ENCODE measurements at regions not wholly inside any gene's neighbourhood (a gene's known extent, or its start where the extent isn't known, plus 50 kb on each side); places are given as distances from the start of the nearest gene placed in this dataset.

DNA sequence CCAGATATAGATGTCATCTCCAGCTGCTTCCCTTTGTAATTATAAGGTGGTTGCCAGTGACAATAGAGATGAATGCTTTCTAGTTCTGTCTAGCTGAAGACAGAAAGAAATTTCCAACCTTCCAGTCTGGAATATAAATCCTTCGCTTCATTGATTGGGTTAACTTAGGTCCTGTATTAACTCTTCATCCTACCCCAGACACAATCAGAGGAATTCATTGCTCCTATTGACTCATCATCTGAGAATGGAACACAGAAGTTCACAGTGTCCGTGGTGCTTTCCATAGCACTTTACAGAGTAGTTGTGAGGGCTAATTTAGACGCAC is 241.4 kb downstream of the NFKBIZ start:
- Histone ChIP-seq H3K27ac (ENCODE audit: control insufficient read depth, insufficient read depth) (no peak overlapping the region), H4K20me1 (ENCODE audit: control insufficient read depth, insufficient read depth) (no peaks in the 10 kb centered on the region), H3K9me3 (replicated peaks; ENCODE audit: control insufficient read depth, insufficient read depth, low read length) (no peaks in the 10 kb centered on the region; the same call in 2 of the 3 replicates), H3K36me3 (ENCODE audit: control insufficient read depth in 2 of 2, insufficient read depth in 2 of 2, low read length in 1 of 2) (no peaks in the 10 kb centered on the region), H3K9ac (ENCODE audit: control insufficient read depth, insufficient read depth, low read length) (no peak overlapping the region), H2AFZ (ENCODE audit: control insufficient read depth, low read depth, low read length) (no peak overlapping the region), H3K4me2 (ENCODE audit: control insufficient read depth, insufficient read depth) (no peak overlapping the region), H3K27me3 (replicated peaks in 1 of 2; ENCODE audit: control insufficient read depth in 2 of 2, insufficient read depth in 2 of 2, low read length in 1 of 2) (no peaks in the 10 kb centered on the region), H3K4me3 (no peak overlapping the region), H3K79me2 (ENCODE audit: control insufficient read depth, insufficient read depth, low read length) (no peaks in the 10 kb centered on the region), H3K4me1 (ENCODE audit: control insufficient read depth, insufficient read depth, low read length) (no peaks in the 10 kb centered on the region)
- FAIRE-seq, result no peak
- in situ Hi-C loops (cut with MboI) (no loop called here), intact Hi-C loops (cut with micrococcal nuclease; ENCODE audit: unreplicated experiment) (no loop called here)
- POLR2A ChIA-PET, result no interaction called here
- SMC1A ChIA-PET (ENCODE audit: uncharacterized antibody, unreplicated experiment), result interaction anchor here (1.2 kb wide), 1 partner anchor 12 kb away, joined by 3 read pairs; no protein-coding TSS in a partner anchor
- TF ChIP-seq STAT1 (conservative IDR thresholded peaks at IDR 0.05) (no peak), FOS (IDR thresholded peaks at IDR 0.05; ENCODE audit: borderline replicate concordance, extremely low read depth, insufficient read length) (no peak), ZNF207 (IDR thresholded peaks at IDR 0.05; ENCODE audit: borderline replicate concordance) (no peak), HDAC6 (IDR thresholded peaks at IDR 0.05; ENCODE audit: unreplicated experiment) (no peak)
- CTCF ChIA-PET, result no interaction called here
- BruUV-seq (replicated peaks), result no TSS peak
- no peak for DNase-seq (ENCODE audit: low read depth, low spot score)
- ATAC-seq, result no peak
- 89% methylated on average over 3 of the region's 3 CpGs for WGBS (ENCODE audit: insufficient coverage, insufficient replicate concordance, low lambda C conversion rate, missing lambda C conversion rate)
- RAD21 ChIA-PET (ENCODE audit: unreplicated experiment), result interaction anchor here (1.0 kb wide), 1 partner anchor 52 kb away, joined by 3 read pairs; no protein-coding TSS in a partner anchor

DNA sequence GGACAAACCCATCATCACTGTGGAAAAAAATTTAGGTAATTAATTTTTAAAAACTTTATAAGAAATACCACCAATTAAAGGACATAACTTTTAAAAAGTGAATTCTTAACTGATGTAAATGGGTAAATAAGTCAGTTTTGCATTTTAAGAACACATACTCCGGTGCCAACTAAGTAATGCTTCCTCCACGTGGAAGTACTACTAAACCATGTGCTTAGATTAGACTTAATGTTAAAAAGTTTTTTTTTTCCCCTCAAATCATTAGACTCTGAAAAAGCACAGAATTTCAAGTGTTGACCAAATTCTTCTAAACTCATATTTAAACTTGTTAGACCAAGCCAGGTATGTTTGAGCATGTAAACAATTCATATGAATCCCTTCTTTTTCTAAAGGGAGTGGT is 242.0 kb downstream of the NFKBIZ start:
- ChIA-PET SMC1A (ENCODE audit: uncharacterized antibody, unreplicated experiment) (interaction anchor here (0.6 to 0.9 kb wide), 2 partner anchors 98 to 189 kb away, joined by 3 read pairs; no protein-coding TSS in a partner anchor), CTCF (interaction anchor here (0.5 kb wide), 1 partner anchor 743 kb away, joined by 3 read pairs; no protein-coding TSS in a partner anchor), RAD21 (ENCODE audit: unreplicated experiment) (no interaction called here), POLR2A (no interaction called here)
- Histone ChIP-seq H2AFZ (ENCODE audit: control insufficient read depth, low read depth, low read length) (no peak overlapping the region), H3K36me3 (ENCODE audit: control insufficient read depth in 2 of 2, insufficient read depth in 2 of 2, low read length in 1 of 2) (no peaks in the 10 kb centered on the region), H3K9me3 (replicated peaks; ENCODE audit: control insufficient read depth, insufficient read depth, low read length) (no peaks in the 10 kb centered on the region; the same call in 2 of the 3 replicates), H3K27ac (ENCODE audit: control insufficient read depth, insufficient read depth) (no peak overlapping the region), H3K4me2 (ENCODE audit: control insufficient read depth, insufficient read depth) (no peak overlapping the region), H3K9ac (ENCODE audit: control insufficient read depth, insufficient read depth, low read length) (no peak overlapping the region), H3K27me3 (replicated peaks in 1 of 2; ENCODE audit: control insufficient read depth in 2 of 2, insufficient read depth in 2 of 2, low read length in 1 of 2) (no peaks in the 10 kb centered on the region), H3K4me1 (ENCODE audit: control insufficient read depth, insufficient read depth, low read length) (no peaks in the 10 kb centered on the region), H3K79me2 (ENCODE audit: control insufficient read depth, insufficient read depth, low read length) (no peaks in the 10 kb centered on the region), H3K4me3 (no peak overlapping the region), H4K20me1 (ENCODE audit: control insufficient read depth, insufficient read depth) (no peaks in the 10 kb centered on the region)
- no peak for ATAC-seq
- FAIRE-seq, result no peak
- in situ Hi-C loops (cut with MboI), result no loop called here
- no TSS peak for BruUV-seq (replicated peaks)
- DNase-seq (ENCODE audit: low read depth, low spot score), result no peak
- 79% methylated on average over 2 of the region's 2 CpGs for WGBS (ENCODE audit: insufficient coverage, insufficient replicate concordance, low lambda C conversion rate, missing lambda C conversion rate)
- intact Hi-C loops (cut with micrococcal nuclease; ENCODE audit: unreplicated experiment), result no loop called here
- TF ChIP-seq, protein P1, sequence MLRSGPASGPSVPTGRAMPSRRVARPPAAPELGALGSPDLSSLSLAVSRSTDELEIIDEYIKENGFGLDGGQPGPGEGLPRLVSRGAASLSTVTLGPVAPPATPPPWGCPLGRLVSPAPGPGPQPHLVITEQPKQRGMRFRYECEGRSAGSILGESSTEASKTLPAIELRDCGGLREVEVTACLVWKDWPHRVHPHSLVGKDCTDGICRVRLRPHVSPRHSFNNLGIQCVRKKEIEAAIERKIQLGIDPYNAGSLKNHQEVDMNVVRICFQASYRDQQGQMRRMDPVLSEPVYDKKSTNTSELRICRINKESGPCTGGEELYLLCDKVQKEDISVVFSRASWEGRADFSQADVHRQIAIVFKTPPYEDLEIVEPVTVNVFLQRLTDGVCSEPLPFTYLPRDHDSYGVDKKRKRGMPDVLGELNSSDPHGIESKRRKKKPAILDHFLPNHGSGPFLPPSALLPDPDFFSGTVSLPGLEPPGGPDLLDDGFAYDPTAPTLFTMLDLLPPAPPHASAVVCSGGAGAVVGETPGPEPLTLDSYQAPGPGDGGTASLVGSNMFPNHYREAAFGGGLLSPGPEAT (IDR thresholded peaks at IDR 0.05; ENCODE audit: low read depth), result no peak
- no peak for TF ChIP-seq MEF2B (IDR thresholded peaks at IDR 0.05; ENCODE audit: partially characterized antibody, poor library complexity, severe bottlenecking)
- no peak for TF ChIP-seq IRF4 (IDR thresholded peaks at IDR 0.05; ENCODE audit: low read depth, low read length)
- TF ChIP-seq, protein P2, sequence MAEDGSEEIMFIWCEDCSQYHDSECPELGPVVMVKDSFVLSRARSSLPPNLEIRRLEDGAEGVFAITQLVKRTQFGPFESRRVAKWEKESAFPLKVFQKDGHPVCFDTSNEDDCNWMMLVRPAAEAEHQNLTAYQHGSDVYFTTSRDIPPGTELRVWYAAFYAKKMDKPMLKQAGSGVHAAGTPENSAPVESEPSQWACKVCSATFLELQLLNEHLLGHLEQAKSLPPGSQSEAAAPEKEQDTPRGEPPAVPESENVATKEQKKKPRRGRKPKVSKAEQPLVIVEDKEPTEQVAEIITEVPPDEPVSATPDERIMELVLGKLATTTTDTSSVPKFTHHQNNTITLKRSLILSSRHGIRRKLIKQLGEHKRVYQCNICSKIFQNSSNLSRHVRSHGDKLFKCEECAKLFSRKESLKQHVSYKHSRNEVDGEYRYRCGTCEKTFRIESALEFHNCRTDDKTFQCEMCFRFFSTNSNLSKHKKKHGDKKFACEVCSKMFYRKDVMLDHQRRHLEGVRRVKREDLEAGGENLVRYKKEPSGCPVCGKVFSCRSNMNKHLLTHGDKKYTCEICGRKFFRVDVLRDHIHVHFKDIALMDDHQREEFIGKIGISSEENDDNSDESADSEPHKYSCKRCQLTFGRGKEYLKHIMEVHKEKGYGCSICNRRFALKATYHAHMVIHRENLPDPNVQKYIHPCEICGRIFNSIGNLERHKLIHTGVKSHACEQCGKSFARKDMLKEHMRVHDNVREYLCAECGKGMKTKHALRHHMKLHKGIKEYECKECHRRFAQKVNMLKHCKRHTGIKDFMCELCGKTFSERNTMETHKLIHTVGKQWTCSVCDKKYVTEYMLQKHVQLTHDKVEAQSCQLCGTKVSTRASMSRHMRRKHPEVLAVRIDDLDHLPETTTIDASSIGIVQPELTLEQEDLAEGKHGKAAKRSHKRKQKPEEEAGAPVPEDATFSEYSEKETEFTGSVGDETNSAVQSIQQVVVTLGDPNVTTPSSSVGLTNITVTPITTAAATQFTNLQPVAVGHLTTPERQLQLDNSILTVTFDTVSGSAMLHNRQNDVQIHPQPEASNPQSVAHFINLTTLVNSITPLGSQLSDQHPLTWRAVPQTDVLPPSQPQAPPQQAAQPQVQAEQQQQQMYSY (CRISPR knock-in tag; IDR thresholded peaks at IDR 0.05), result no peak
- no peak for TF ChIP-seq HDGF (IDR thresholded peaks at IDR 0.05)
- no peak for TF ChIP-seq SMAD1 (IDR thresholded peaks at IDR 0.05; ENCODE audit: low read depth, partially characterized antibody)
